Mesenchymal stem cell (in vitro differentiated cells and primary cell): ENCODE measurements at regions not wholly inside any gene's neighbourhood (a gene's known extent, or its start where the extent isn't known, plus 50 kb on each side); places are given as distances from the start of the nearest gene placed in this dataset.

Experiments
- DNase-seq: peaks from one replicate; pipeline ENCODE4 v3.0.0-alpha.2; 2013
- H2AFZ ChIP-seq: one replicate; pipeline ENCODE4 v1.6.1; 2013; ENCODE audit warnings: low read depth, mild to moderate bottlenecking, control low read depth, inconsistent platforms, low read length, moderate library complexity
- H2AK5ac ChIP-seq: 2 replicates; pipeline ENCODE4 v1.6.1; 2013; ENCODE audit warnings: low read length, moderate library complexity, mild to moderate bottlenecking, inconsistent platforms; ENCODE audit not compliant: severe bottlenecking
- H2BK120ac ChIP-seq: one replicate; pipeline ENCODE4 v1.6.1; 2013; ENCODE audit warnings: low read depth, mild to moderate bottlenecking, inconsistent platforms, low read length, moderate library complexity
- H2BK12ac ChIP-seq, 2 experiments: one replicate each; pipeline ENCODE4 v1.6.1; 2013; ENCODE audit warnings: inconsistent platforms in 2 of 2, low read length in 2 of 2, mild to moderate bottlenecking in 2 of 2, moderate library complexity in 2 of 2, control low read depth in 1 of 2
- H2BK15ac ChIP-seq: one replicate; pipeline ENCODE4 v1.6.1; 2013; ENCODE audit warnings: mild to moderate bottlenecking, low read depth, inconsistent platforms; ENCODE audit not compliant: poor library complexity, severe bottlenecking
- H2BK5ac ChIP-seq: 2 replicates; pipeline ENCODE4 v1.6.1; 2013; ENCODE audit warnings: low read depth, mild to moderate bottlenecking, low read length, control low read depth, inconsistent platforms; ENCODE audit not compliant: poor library complexity, severe bottlenecking
- H3K14ac ChIP-seq, 2 experiments: one replicate each; pipeline ENCODE4 v1.6.1; 2013; ENCODE audit warnings: inconsistent platforms in 2 of 2, low read length in 2 of 2, control low read depth in 1 of 2, mild to moderate bottlenecking in 1 of 2, moderate library complexity in 1 of 2
- H3K18ac ChIP-seq, 2 experiments: one replicate each; pipeline ENCODE4 v1.6.1; 2013; ENCODE audit warnings: inconsistent platforms in 2 of 2, low read length in 2 of 2, control low read depth in 1 of 2, low read depth in 1 of 2, mild to moderate bottlenecking in 1 of 2
- H3K23ac ChIP-seq, 2 experiments: one replicate each; pipeline ENCODE4 v1.6.1; 2013; ENCODE audit warnings: inconsistent platforms in 2 of 2, low read length in 2 of 2, mild to moderate bottlenecking in 2 of 2, moderate library complexity in 2 of 2, control low read depth in 1 of 2
- H3K27ac ChIP-seq: 2 replicates; pipeline ENCODE4 v1.5.1; 2013; ENCODE audit warnings: mild to moderate bottlenecking, moderate library complexity, low read length, control low read depth, inconsistent platforms; ENCODE audit not compliant: poor library complexity, severe bottlenecking
- H3K27me3 ChIP-seq, 2 experiments: 2 replicates each; pipeline versions ENCODE4 v1.6.1 to v1.7.0; 2013; ENCODE audit warnings: low read length in 2 of 2, mild to moderate bottlenecking in 2 of 2, moderate library complexity in 2 of 2, control low read depth in 1 of 2, inconsistent platforms in 1 of 2; ENCODE audit not compliant: control insufficient read depth in 1 of 2, insufficient read depth in 1 of 2
- H3K36me3 ChIP-seq, 2 experiments: 2 replicates each; pipeline versions ENCODE4 v1.6.1 to v1.7.0; 2013; ENCODE audit warnings: low read length in 2 of 2, control low read depth in 1 of 2, inconsistent platforms in 1 of 2, low read depth in 1 of 2, mild to moderate bottlenecking in 1 of 2; ENCODE audit not compliant: insufficient read depth in 2 of 2, control insufficient read depth in 1 of 2
- H3K4ac ChIP-seq, 2 experiments: one replicate each; pipeline ENCODE4 v1.6.1; 2013; ENCODE audit warnings: inconsistent platforms in 2 of 2, low read length in 2 of 2, mild to moderate bottlenecking in 2 of 2, moderate library complexity in 2 of 2, control low read depth in 1 of 2, low read depth in 1 of 2
- H3K4me1 ChIP-seq: 2 replicates; pipeline ENCODE4 v1.6.1; 2013; ENCODE audit warnings: low read depth, low read length, control low read depth; ENCODE audit not compliant: control insufficient read depth, insufficient read depth
- H3K4me2 ChIP-seq: 2 replicates; pipeline ENCODE4 v1.6.1; 2013; ENCODE audit warnings: low read length, mild to moderate bottlenecking, inconsistent platforms; ENCODE audit not compliant: poor library complexity, severe bottlenecking
- H3K4me3 ChIP-seq, 2 experiments: 2 replicates each; pipeline versions ENCODE4 v1.5.1 to v1.7.0; 2013; ENCODE audit warnings: low read length in 2 of 2, mild to moderate bottlenecking in 2 of 2, control low read depth in 1 of 2, low read depth in 1 of 2; ENCODE audit not compliant: insufficient read depth in 1 of 2
- H3K79me1 ChIP-seq: replicated peaks from 2 replicates; pipeline ENCODE4 v1.6.1; 2013; ENCODE audit warnings: mild to moderate bottlenecking, control low read depth, low read length, inconsistent platforms; ENCODE audit not compliant: poor library complexity, severe bottlenecking
- H3K9ac ChIP-seq: 2 replicates; pipeline ENCODE4 v1.7.0; 2013; ENCODE audit warnings: mild to moderate bottlenecking, low read length, moderate library complexity
- H3K9me3 ChIP-seq: 2 replicates; pipeline ENCODE4 v1.7.0; 2013; ENCODE audit warnings: mild to moderate bottlenecking, low read length; ENCODE audit not compliant: control insufficient read depth
- H4K8ac ChIP-seq: one replicate; pipeline ENCODE4 v1.6.1; 2013; ENCODE audit warnings: inconsistent platforms, mild to moderate bottlenecking, low read length, moderate library complexity
- H4K91ac ChIP-seq: one replicate; pipeline ENCODE4 v1.6.1; 2013; ENCODE audit warnings: mild to moderate bottlenecking, low read length, inconsistent platforms
- WGBS: methylation state at CpG from one replicate; pipeline ENCODE4 v1.1.7; 2013; ENCODE audit warnings: mixed read lengths; 5-methylcytosine and 5-hydroxymethylcytosine counted together

DNA sequence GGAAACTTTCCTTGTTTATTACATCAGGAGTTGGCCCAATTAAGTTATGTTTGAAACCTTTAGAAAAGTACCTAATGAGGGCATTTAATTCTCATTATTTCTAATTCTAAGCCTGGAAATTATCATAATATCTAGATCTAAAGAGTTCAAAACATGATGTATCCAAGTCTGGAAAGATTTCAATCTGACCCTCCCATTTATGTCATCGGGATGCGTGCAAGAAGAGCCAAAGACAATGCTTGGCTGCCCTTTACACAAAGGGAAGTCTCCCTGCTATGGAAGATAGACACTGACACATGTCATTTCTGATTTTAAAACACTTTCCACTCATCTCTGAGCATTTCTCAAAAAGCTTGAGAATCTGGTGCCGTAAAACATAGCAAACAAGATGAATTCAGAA lies 222.4 kb downstream of the ANTXR2 start:
- H3K4me3 ChIP-seq = no peak overlapping the region
- no peak overlapping the region for H3K18ac ChIP-seq

DNA sequence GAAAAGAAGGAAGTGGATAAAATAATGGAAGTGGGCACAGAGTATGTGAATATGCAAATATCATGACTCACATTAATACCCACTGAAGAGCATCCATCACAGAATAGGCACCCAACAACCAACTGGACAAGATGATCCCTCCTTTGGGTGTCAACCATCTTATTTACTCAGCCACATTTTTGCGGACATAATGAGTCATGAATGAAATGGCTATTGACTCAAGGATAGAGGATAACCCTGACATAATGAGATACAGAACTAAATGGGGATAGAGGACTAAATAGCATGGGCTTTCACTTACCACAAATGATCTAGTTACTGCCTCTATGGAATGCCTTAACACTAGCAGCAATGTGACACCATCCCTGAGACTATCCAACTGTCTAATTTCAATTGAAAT lies 224.7 kb downstream of the ANTXR2 start:
- no peak overlapping the region for H2BK5ac ChIP-seq
- no peak overlapping the region for H2BK120ac ChIP-seq
- H3K23ac ChIP-seq = no peak overlapping the region
- no peak for DNase-seq
- H2BK12ac ChIP-seq = no peak overlapping the region
- H3K18ac ChIP-seq = no peak overlapping the region
- H3K9me3 ChIP-seq = peaks cover 11% of the 10 kb centered on the region
- H3K27ac ChIP-seq = no peak overlapping the region
- no peaks in the 10 kb centered on the region for H3K27me3 ChIP-seq
- no peak overlapping the region for H3K14ac ChIP-seq
- 100% methylated on average over 1 of the region's 1 CpG for WGBS
- H2AFZ ChIP-seq = no peak overlapping the region
- H4K91ac ChIP-seq = no peak overlapping the region
- H2AK5ac ChIP-seq = no peak overlapping the region
- H3K4ac ChIP-seq = no peak overlapping the region
- H3K36me3 ChIP-seq = no peaks in the 10 kb centered on the region
- H3K4me2 ChIP-seq = no peak overlapping the region
- H3K4me3 ChIP-seq = no peak overlapping the region
- H2BK15ac ChIP-seq = no peak overlapping the region
- H3K79me1 ChIP-seq = no peaks in the 10 kb centered on the region
- no peaks in the 10 kb centered on the region for H3K4me1 ChIP-seq
- H3K9ac ChIP-seq = no peak overlapping the region
- H4K8ac ChIP-seq = no peak overlapping the region

More for the DNA sequence above, 222.4 kb downstream of the ANTXR2 start:
- Histone ChIP-seq H4K8ac (no peak overlapping the region), H3K9me3 (no peaks in the 10 kb centered on the region), H3K4me1 (no peaks in the 10 kb centered on the region), H2BK5ac (no peak overlapping the region), H3K36me3 (no peaks in the 10 kb centered on the region), H3K9ac (no peak overlapping the region), H2BK12ac (peak overlapping the region; percentile 49 to 88), H3K27me3 (no peaks in the 10 kb centered on the region), H3K23ac (no peak overlapping the region), H3K4ac (no peak overlapping the region), H4K91ac (no peak overlapping the region), H3K27ac (no peak overlapping the region), H2BK15ac (no peak overlapping the region), H3K4me2 (no peak overlapping the region), H3K14ac (no peak overlapping the region), H2AFZ (no peak overlapping the region), H2BK120ac (no peak overlapping the region), H3K79me1 (no peaks in the 10 kb centered on the region), H2AK5ac (no peak overlapping the region)
- DNase-seq = no peak
- 94% methylated on average over 3 of the region's 3 CpGs for WGBS

DNA sequence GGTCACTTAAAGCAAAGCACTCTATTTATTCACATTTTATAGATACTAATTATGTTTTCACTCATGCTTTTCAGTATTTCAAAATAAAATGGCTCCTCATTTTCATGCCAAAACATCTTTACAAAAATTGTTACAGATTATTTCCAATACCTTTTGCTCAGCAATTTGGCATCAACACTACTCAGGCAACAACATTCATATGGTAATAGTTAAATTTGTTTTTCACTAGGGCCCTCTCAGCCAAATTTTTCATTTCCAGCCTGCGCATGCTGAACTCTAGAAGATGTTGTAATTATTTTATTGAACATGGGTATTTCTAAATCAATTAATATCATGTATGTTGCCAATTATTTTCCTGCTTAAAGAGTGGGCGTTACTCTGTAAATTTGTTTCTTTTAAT lies 225.6 kb downstream of the ANTXR2 start:
- H4K8ac ChIP-seq = no peak overlapping the region
- no peak overlapping the region for H3K18ac ChIP-seq
- H3K27ac ChIP-seq = no peak overlapping the region
- no peak overlapping the region for H3K4me2 ChIP-seq
- H2BK12ac ChIP-seq = no peak overlapping the region
- H3K4me3 ChIP-seq = no peak overlapping the region
- no peak overlapping the region for H2BK5ac ChIP-seq
- WGBS = no CpG with 5 or more reads among the region's 2 CpGs
- no peak overlapping the region for H4K91ac ChIP-seq
- H3K23ac ChIP-seq = no peak overlapping the region
- H3K14ac ChIP-seq = no peak overlapping the region
- H3K27me3 ChIP-seq = no peaks in the 10 kb centered on the region
- H3K4ac ChIP-seq = no peak overlapping the region
- no peak for DNase-seq
- H3K36me3 ChIP-seq = no peaks in the 10 kb centered on the region
- no peak overlapping the region for H2AFZ ChIP-seq
- no peaks in the 10 kb centered on the region for H3K4me1 ChIP-seq
- peaks cover 20% of the 10 kb centered on the region for H3K9me3 ChIP-seq
- H2BK120ac ChIP-seq = no peak overlapping the region
- no peak overlapping the region for H2BK15ac ChIP-seq
- no peak overlapping the region for H3K9ac ChIP-seq
- H2AK5ac ChIP-seq = no peak overlapping the region
- no peaks in the 10 kb centered on the region for H3K79me1 ChIP-seq

DNA sequence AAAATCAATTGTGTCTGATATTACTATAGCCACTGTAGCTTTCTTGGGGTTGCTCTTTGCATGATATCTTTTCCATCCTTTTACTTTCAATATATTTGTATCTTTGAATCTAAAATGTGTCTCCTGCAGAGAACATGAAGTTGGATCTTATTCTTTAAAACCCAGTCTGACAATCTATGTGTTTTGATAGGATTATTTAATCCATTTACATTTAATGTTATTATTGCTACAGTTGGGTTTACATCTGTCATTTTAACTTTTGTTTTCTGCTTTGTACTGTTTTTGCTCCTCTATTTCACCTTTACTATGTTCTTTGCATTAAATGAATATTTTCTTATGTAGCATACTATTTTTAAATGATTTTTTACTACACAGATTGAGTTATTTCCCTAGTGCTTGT lies 230.9 kb downstream of the ANTXR2 start:
- H2BK12ac ChIP-seq = no peak overlapping the region
- H4K91ac ChIP-seq = no peak overlapping the region
- no peaks in the 10 kb centered on the region for H3K36me3 ChIP-seq
- H3K23ac ChIP-seq = no peak overlapping the region
- no peak overlapping the region for H2AFZ ChIP-seq
- no peak overlapping the region for H3K4me2 ChIP-seq
- H2BK120ac ChIP-seq = no peak overlapping the region
- H2AK5ac ChIP-seq = no peak overlapping the region
- no peak overlapping the region for H2BK5ac ChIP-seq
- no peak overlapping the region for H3K4me3 ChIP-seq
- no peak overlapping the region for H3K18ac ChIP-seq
- H3K27ac ChIP-seq = no peak overlapping the region
- H3K79me1 ChIP-seq = no peaks in the 10 kb centered on the region
- H3K4me1 ChIP-seq = no peaks in the 10 kb centered on the region
- H3K14ac ChIP-seq = no peak overlapping the region
- H2BK15ac ChIP-seq = no peak overlapping the region
- no peak overlapping the region for H4K8ac ChIP-seq
- H3K27me3 ChIP-seq = no peaks in the 10 kb centered on the region
- peaks cover 40% of the 10 kb centered on the region for H3K9me3 ChIP-seq
- no peak overlapping the region for H3K4ac ChIP-seq
- no peak overlapping the region for H3K9ac ChIP-seq
- DNase-seq = no peak
